ENCODE measurements at regions not wholly inside any gene's neighbourhood (a gene's known extent, or its start where the extent isn't known, plus 50 kb on each side); places are given as distances from the start of the nearest gene placed in this dataset.

GRCh38 chr2:148567716-148568115 lies 76.8 kb upstream of the EPC2 start:
- DNase-seq (ENCODE audit: low spot score) = no peak

GRCh38 chr2:148568597-148568996 lies 76.0 kb upstream of the EPC2 start:
- DNase-seq (ENCODE audit: low spot score) = peak; percentile 26

GRCh38 chr2:148569221-148569620 lies 75.3 kb upstream of the EPC2 start:
- no peak for DNase-seq (ENCODE audit: low spot score)

GRCh38 chr2:148570989-148571388 lies 73.6 kb upstream of the EPC2 start:
- DNase-seq (ENCODE audit: low spot score) = no peak

GRCh38 chr2:148577845-148578492 lies 66.6 kb upstream of the EPC2 start:
- no peak for DNase-seq (ENCODE audit: low spot score)

GRCh38 chr2:148578493-148578884 lies 66.1 kb upstream of the EPC2 start:
- DNase-seq (ENCODE audit: low spot score) = no peak

GRCh38 chr2:148582679-148583511 lies 61.7 kb upstream of the EPC2 start:
- DNase-seq (ENCODE audit: low spot score) = no peak

- no peak for DNase-seq (ENCODE audit: low spot score)
These were observed 58.9 kb upstream of the EPC2 start for GRCh38 chr2:148585696-148586095.

GRCh38 chr2:148586522-148587128 lies 57.9 kb upstream of the EPC2 start:
- DNase-seq (ENCODE audit: low spot score) = no peak

GRCh38 chr2:148590612-148591011 lies 53.9 kb upstream of the EPC2 start:
- DNase-seq (ENCODE audit: low spot score) = no peak

GRCh38 chr2:148592791-148593190 lies 51.8 kb upstream of the EPC2 start:
- DNase-seq (ENCODE audit: low spot score) = no peak

- DNase-seq (ENCODE audit: low spot score) = no peak
These were observed 51.1 kb upstream of the EPC2 start for GRCh38 chr2:148593421-148593820.

- DNase-seq (ENCODE audit: low spot score) = no peak
These were observed 50.3 kb upstream of the EPC2 start for GRCh38 chr2:148594216-148594615.

Data from CD4-positive, alpha-beta T cell treated with Interleukin-6 at 100 ng/mL for 8 hours (primary cell).